Stimulated activated CD4-positive, alpha-beta T cell treated with anti-CD3 and anti-CD28 coated beads, Interleukin-4, amount 100 ng/mL, for 48 hours (primary cell): ENCODE measurements at regions not wholly inside any gene's neighbourhood (a gene's known extent, or its start where the extent isn't known, plus 50 kb on each side); places are given as distances from the start of the nearest gene placed in this dataset.

ENCODE experiments used
- DNase-seq, 2 donors: peaks; one replicate each; pipeline ENCODE4 v3.0.0-alpha.2; 2020; ENCODE audit warnings: low read depth in 2 of 2

DNA sequence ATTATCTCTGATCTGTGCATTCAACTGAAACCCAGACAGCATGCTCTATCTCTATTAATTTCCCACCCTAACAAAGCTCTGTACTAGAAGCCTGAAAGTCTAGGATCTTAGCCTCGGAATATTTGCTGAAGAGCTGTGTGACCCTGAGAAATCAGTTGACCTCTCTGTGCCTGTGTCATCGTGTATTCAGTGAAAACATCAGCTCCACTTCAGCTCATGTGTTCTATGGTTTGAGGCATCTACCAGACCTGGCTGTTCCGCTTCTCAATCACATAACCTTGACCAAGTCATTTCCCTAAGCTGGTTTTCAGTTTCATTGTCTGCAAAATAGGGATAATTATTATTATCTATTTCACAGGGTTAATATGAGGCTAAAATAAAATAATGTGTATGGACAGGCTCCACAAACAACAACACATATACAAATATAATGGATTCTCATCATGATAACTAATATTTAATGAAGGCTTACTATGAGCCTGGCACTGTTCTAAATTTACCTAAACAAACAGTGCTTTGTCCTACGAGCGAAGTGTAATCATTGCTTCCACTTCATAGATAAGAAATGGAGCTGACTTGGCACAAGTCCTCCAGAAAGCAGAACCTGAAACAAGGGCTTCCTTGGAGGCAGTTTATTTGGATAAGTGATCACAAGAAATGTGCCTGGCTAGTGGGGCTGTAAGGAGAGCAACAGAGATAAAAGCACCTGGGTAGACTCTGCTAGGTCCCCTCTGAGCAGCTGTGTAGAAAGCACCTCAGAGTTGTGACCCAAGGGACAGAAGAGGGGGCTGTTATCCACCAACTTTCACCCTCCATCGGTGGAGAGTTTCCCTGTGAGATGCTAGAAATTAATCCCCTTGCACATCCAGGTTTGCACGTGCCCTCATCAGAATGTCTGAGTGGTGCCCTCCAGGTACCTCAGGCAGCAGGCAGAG is 356.9 kb downstream of the RAB28 start:
- no peak for DNase-seq

DNA sequence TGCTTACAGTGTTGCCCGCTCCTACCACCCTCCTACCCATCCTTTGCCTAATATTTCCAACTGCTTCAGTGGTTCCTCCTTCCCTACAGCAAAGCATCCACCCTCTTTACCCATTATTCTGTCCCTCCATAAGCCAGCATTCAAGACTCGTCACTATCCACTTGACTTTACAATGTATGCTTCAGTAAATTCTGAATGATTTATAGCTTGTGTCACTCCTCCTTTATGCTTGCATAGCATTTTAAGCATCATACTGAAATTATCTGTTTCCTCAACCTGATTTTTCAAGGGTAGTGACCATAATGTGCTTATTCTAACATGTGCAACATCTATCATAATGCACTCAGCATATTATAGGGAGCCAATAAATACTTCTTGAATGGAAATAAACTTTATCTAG is 365.5 kb downstream of the RAB28 start:
- no peak for DNase-seq

DNA sequence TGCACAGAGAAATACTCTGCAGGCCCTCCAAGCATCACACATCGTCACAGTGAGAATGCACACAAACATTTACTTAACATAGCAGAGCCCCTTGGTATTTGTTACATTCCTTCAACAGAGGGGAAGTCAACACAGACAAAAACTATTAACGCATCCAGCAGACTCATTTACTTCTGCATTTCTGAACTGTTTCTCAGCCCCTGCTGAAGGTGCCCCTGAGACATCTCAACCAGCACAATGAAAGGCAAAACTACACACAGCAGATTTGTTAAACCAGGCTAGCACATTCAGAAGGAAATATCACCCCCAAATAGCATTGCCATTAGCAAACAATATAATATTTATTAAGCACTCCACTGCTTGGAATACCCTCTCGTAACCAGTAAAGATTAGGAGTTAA is 367.0 kb downstream of the RAB28 start:
- no peak for DNase-seq

- no peak for DNase-seq
Observed at GRCh38 chr4:13112030-13112429, 372.1 kb downstream of the RAB28 start.

GRCh38 chr4:13109536-13109935 is 374.6 kb downstream of the RAB28 start:
- no peak for DNase-seq

GRCh38 chr4:13108096-13108495 is 376.0 kb downstream of the RAB28 start:
- DNase-seq = no peak

- DNase-seq = no peak
Observed at GRCh38 chr4:13103382-13104015, 380.6 kb downstream of the RAB28 start.

DNA sequence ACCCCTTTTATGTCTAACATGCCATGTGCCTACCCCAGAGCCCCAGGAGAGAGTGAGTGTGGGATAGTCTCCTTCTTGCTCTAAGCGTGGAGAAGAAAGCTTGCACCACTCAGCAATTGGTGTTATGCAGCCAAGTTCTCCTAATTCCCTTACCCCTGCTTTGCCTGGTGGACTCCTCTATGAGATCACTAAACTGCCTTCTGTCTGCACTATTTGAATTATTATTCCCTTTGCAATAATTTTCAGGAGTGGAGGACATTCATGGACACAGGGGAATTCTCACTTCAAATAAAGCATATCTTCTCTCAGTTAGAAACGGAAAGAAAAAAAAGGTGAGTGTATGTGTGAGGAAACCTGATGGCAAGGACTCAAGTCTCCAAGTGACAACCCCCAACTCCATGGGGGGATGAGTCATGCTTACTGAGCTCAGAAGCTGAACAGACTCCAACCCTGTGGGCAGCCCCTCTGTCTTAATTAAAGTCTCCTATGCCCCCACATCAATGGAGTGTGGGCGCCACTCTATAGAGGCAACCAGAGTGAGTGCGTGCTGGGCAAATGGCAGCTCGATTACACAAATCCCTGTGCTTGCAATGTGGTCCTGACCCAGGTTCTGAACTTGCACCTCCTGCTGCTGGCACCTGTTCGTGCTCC is 381.9 kb downstream of the RAB28 start:
- DNase-seq = no peak

DNA sequence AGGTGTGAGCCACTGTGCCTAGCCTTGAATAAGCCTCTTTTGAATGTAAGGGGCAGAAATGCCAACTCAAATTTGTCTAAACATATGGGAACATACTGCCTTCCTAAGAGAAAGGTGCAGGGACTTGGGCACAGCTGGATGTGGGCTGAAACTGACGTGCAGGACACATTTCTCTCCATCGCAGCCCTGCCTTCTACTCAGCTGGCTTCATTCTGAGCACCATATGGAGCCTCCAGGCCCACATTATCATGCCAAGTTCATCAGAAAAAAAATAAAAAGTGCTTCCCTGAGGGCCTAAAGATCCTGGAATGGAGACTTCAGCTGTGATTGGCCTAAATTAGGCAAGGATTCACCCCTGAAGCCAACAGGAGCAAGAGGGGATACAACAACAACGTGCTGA is 386.2 kb downstream of the RAB28 start:
- DNase-seq = no peak

- DNase-seq = no peak
Observed at GRCh38 chr4:13095722-13096121, 388.4 kb downstream of the RAB28 start.

DNA sequence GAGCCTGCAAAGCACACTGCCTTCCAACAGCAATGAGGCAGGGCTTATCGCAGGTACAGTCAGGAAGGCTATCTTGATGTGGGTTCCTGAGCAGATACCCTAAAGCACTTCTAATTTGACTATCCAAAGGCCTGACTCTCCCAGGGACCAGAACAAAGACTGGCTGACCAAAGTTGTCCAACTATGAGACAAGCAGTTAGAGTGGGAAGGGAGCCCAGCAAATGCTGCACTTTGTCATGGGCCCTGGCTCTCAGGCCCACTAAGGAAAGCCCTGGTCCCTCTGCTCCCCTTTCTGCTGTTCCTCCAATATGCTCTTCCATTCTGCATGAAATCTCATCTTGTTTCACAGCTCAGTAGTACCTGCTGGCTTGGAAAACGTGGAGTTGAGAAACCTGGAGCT is 391.0 kb downstream of the RAB28 start:
- DNase-seq = no peak

GRCh38 chr4:13092702-13093101 is 391.4 kb downstream of the RAB28 start:
- DNase-seq = no peak

DNA sequence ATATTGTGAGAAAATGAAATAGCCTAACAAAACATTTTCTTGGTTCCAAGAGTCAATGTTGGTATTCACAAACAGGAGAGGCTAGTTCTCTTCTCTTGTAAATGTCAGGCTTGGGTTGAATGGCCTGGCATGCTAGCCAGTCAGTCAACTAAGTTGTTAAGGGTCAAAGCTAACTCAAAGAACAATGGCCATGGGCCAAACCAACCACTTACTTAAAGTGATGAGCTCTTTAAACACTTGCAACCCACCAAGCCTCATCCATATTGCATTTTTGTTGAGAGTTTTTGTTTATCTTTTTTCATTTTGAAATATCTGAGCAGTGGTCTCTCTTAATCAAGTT is 394.5 kb downstream of the RAB28 start:
- no peak for DNase-seq

DNA sequence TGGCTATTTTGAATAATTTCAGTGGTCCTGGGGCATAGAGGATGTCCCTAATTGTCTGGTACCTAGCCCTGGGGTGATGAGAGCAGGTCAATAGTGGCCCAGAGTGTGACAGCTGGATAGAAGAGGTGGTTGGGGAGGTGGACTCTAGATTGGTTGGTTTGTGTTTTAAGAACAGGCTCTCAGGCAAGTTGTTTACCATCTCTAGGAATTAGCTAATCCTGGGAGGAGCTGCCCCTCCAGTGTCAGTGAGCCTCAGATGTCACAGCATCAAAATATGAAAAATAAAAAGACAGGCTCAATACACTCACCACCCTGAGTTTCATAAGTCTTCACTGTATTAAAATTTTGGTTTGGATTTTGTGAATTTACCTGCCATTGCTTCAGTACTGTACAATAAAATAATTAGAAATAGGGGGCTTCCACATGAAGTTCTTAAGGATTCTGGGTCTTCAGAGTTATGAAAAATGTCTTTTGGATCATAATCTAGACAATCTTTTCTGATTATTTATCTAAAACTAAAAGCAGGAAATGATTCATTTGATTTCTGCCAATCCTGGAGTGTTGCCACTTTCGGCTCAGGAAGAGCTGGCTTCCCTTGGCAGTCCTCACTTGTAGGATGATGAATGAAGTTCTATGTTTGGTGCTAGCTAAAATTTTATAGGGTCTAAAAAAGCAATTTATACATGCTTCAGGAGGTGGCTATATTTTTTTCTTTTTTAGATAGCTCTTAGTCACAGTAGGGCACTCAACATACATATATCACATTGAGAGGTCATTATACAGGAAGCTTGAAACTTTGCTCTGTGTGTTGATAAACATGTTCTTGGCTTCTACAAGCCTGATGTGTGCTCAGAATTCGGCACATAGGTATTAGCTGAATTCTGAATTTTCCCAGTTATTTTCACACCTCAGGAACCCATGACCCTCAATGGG is 395.1 kb downstream of the RAB28 start:
- DNase-seq = no peak

GRCh38 chr4:13087041-13087440 is 397.1 kb downstream of the RAB28 start:
- DNase-seq = no peak

DNA sequence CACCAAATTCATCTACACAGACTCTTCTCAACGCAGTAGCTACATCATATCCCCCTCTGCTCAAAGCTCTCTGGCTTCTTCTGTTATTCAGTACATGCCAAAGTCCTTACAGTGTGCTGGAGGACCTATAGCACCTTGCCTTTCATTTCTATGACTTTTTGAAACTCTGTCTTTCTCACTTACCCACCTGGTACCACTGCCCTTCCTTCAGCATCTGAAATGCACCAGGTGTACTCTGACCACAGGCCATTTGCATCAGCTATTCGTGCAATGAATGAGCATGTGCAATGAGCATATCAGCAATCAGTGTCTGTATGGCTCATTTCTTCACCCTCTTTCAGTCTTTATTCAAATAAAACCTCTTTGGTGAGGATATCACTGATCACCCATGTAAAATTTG is 399.9 kb downstream of the RAB28 start:
- DNase-seq = no peak

GRCh38 chr4:13081830-13082229 is 402.3 kb downstream of the RAB28 start:
- DNase-seq = no peak

- no peak for DNase-seq
Observed at GRCh38 chr4:13067077-13067476, 417.1 kb downstream of the RAB28 start.

- no peak for DNase-seq
Observed at GRCh38 chr4:13059019-13059418, 425.1 kb downstream of the RAB28 start.

DNA sequence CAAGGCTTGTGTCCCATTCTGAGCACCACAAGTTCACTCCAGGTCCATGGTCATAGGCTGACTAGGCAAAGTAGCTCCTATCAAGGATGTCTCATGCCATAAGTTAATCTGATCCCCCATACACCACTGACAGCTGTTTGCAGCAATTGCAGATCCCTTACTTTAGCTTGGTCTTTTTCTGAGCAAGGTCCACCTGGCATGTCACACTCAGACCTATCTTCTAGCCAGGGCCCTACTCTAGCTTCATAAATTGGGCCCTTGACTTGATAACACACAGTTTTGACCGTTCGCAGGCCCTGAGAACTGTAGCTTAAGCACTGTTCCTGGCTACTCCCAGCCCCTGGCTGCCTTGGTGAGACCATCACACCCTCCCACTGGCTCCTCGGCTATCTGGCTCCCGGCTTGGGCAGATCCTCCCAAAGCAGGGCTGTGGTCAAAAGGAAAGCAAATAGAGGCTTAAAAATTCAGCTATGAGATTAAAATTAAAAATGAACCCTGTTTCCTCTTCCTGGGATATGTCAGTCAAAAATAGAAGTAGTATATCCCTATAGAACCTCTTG is 427.4 kb downstream of the RAB28 start:
- DNase-seq = no peak

DNA sequence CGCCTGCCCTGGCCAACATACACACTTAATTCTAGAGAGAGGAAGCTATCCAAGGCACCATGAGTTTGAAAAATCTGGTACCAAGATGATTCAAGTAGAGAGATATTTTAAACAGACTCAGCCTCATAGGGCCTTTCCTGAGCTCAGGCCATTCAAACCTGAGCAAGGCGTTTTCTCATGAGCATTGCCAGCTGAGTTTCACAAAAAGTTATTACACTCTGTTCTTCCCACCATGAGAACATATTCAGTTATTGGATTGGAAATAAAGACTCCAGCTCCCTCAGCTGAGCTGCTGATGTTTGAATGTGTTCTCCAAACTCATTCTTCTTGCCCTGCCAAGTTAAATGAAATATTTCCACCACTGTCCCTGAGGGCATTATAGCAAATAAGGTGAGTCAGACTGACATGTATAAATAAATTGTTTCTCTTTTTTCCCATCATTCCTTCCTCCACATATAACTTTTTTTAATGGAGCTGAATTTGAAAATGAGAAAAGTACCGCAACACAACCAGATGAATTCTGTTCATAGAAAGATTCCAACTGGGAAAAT is 429.6 kb downstream of the RAB28 start:
- no peak for DNase-seq
